Ureter (tissue), 1 donor: ENCODE measurements at regions not wholly inside any gene's neighbourhood (a gene's known extent, or its start where the extent isn't known, plus 50 kb on each side); places are given as distances from the start of the nearest gene placed in this dataset.

ENCODE experiments used
- DNase-seq: peaks from one replicate; pipeline ENCODE4 v3.0.0-alpha.2; 2020; ENCODE audit warnings: low spot score
- donor health status: DM: yes; HTN: yes; CAD: no.

GRCh38 chr3:87329065-87329464 is 52.7 kb upstream of the POU1F1 start:
- no peak for DNase-seq
